PFSK-1 (cell line): ENCODE measurements at regions not wholly inside any gene's neighbourhood (a gene's known extent, or its start where the extent isn't known, plus 50 kb on each side); places are given as distances from the start of the nearest gene placed in this dataset.

Source experiments
- FOXP2 ChIP-seq: optimal IDR thresholded peaks from 2 replicates; pipeline ENCODE3; 2011; ENCODE audit warnings: borderline replicate concordance, control low read depth, inconsistent platforms; ENCODE audit not compliant: insufficient read depth; ENCODE audit errors: extremely low read length, extremely low read depth
- POLR2AphosphoS5 ChIP-seq: IDR thresholded peaks from 2 replicates; pipeline ENCODE4 v1.6.1; 2012; ENCODE audit warnings: low read depth, mild to moderate bottlenecking, control low read depth, low read length, moderate library complexity
- SIN3A ChIP-seq: IDR thresholded peaks from 2 replicates; pipeline ENCODE4 v1.6.1; 2012; ENCODE audit warnings: mild to moderate bottlenecking, low read length, moderate library complexity, borderline replicate concordance; ENCODE audit not compliant: insufficient read depth
- TAF1 ChIP-seq: IDR thresholded peaks from 2 replicates; pipeline ENCODE4 v1.6.1; 2012; ENCODE audit warnings: low read length, control low read depth, borderline replicate concordance; ENCODE audit not compliant: insufficient read depth
- TF ChIP-seq, protein P1 (sequence below), 2 experiments: IDR thresholded peaks; 2 replicates each; pipeline versions ENCODE4 v1.6.1 to v1.8.0; 2011 to 2012; ENCODE audit warnings: low read depth in 2 of 2, low read length in 2 of 2, control low read depth in 1 of 2, inconsistent platforms in 1 of 2, mild to moderate bottlenecking in 1 of 2, moderate library complexity in 1 of 2; ENCODE audit not compliant: insufficient read depth in 1 of 2

DNA sequence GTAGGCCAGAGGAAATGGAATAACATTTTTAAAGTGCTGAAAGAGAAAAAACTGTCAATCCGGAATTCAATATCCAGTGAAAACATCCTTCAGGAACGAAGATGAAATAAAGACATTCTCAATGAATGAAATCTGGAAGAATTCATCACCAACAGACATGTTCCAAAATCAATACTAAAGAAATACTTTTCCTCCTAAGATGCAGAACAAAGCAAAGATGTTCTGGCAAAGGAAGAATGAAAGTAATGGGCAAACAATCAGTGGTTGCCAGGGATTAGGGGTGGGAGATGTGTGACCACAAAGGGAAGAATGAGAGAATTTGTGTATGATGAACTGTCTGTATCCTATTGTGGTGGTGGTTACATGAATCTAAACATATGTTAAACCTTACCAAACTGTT is 52.8 kb upstream of the EEPD1 start:
- TF ChIP-seq, protein P1, sequence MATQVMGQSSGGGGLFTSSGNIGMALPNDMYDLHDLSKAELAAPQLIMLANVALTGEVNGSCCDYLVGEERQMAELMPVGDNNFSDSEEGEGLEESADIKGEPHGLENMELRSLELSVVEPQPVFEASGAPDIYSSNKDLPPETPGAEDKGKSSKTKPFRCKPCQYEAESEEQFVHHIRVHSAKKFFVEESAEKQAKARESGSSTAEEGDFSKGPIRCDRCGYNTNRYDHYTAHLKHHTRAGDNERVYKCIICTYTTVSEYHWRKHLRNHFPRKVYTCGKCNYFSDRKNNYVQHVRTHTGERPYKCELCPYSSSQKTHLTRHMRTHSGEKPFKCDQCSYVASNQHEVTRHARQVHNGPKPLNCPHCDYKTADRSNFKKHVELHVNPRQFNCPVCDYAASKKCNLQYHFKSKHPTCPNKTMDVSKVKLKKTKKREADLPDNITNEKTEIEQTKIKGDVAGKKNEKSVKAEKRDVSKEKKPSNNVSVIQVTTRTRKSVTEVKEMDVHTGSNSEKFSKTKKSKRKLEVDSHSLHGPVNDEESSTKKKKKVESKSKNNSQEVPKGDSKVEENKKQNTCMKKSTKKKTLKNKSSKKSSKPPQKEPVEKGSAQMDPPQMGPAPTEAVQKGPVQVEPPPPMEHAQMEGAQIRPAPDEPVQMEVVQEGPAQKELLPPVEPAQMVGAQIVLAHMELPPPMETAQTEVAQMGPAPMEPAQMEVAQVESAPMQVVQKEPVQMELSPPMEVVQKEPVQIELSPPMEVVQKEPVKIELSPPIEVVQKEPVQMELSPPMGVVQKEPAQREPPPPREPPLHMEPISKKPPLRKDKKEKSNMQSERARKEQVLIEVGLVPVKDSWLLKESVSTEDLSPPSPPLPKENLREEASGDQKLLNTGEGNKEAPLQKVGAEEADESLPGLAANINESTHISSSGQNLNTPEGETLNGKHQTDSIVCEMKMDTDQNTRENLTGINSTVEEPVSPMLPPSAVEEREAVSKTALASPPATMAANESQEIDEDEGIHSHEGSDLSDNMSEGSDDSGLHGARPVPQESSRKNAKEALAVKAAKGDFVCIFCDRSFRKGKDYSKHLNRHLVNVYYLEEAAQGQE (IDR thresholded peaks at IDR 0.05; ENCODE audit: insufficient read depth in 1 of 2, low read depth in 2 of 2, low read length in 2 of 2): no peak
- TF ChIP-seq POLR2AphosphoS5: no peak
- no peak for TF ChIP-seq SIN3A
- no peak for TF ChIP-seq FOXP2
- TF ChIP-seq TAF1: no peak

DNA sequence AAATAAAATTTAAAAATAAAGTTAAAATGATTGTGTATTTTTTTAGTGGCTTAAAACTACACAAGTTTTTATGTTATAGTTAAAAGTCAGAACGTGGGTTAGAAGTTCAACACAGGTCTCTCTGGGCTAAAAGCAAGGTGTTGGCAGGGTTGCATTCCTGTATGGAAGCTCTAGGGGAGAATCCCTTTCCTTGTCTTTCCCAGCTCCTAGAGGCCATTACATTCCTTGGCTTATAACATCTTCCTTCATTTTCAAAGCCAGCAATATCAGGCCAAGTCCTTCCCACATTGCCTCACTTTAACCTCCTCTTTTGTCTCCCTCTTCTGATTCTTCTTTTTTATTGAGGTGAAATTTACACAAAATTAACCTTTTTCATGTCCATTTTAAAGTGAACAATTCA is 52.4 kb upstream of the EEPD1 start:
- TF ChIP-seq POLR2AphosphoS5 (no peak), TAF1 (no peak), SIN3A (no peak), FOXP2 (no peak)
- TF ChIP-seq, protein P1 (IDR thresholded peaks at IDR 0.05; ENCODE audit: insufficient read depth in 1 of 2, low read depth in 2 of 2, low read length in 2 of 2): no peak
